Left renal pelvis (tissue), 4 donors: ENCODE measurements at regions not wholly inside any gene's neighbourhood (a gene's known extent, or its start where the extent isn't known, plus 50 kb on each side); places are given as distances from the start of the nearest gene placed in this dataset.
"Not testable (repeated sequence)": the region's sequence is repeated elsewhere in the genome, so short reads cannot be mapped to it uniquely, and the experiment has no call there.

ENCODE experiments used
- DNase-seq, 4 donors: peaks; one replicate each; pipeline ENCODE4 v3.0.0-alpha.2; 2013; ENCODE audit warnings: low read depth in 4 of 4, low spot score in 3 of 4

GRCh38 chr1:244155661-244156060, 104.6 kb downstream of the ZBTB18 start:
- DNase-seq = no peak

- DNase-seq = not testable (repeated sequence)
Measured at GRCh38 chr1:244156617-244157016, 105.5 kb downstream of the ZBTB18 start.

DNA sequence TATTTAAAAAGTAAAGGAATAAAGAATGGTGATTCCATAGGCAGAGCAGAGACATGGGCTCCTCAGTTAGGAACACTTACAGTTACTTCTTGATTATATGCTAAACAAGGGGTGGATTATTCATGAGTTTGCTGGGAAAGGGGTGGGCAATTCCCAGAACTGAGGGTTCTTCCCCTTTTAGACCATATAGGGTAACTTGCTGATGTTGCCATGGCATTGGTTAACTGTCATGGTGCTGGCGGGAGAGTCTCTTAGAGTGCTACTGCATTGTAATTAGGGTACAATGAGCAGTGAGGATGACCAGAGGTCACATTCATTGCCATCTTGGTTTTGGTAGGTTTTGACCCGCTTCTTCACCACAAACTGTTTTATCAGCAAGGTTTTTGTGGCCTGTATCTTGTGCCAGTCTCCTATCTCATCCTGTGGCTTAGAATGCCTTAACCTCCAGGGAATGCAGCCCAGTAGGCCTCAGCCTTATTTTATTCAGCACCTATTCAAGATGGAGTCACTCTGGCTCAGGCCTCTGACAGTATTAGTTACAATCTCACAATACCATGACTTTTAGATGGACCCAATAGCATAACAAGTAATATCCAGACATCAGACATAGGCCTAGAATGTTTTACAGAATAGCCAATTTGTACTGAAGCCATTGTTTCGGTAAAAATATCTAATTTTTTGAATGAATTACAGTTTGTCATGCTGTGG, 106.8 kb downstream of the ZBTB18 start:
- DNase-seq = no peak

GRCh38 chr1:244159646-244160045, 108.6 kb downstream of the ZBTB18 start:
- DNase-seq = no peak

GRCh38 chr1:244160455-244161235, 109.6 kb downstream of the ZBTB18 start:
- DNase-seq = no peak

- DNase-seq = no peak
Measured at GRCh38 chr1:244161236-244161510, 110.1 kb downstream of the ZBTB18 start.

- DNase-seq = no peak
Measured at GRCh38 chr1:244162786-244163530, 111.9 kb downstream of the ZBTB18 start.

- no peak for DNase-seq
Measured at GRCh38 chr1:244163861-244164510, 112.9 kb downstream of the ZBTB18 start.

DNA sequence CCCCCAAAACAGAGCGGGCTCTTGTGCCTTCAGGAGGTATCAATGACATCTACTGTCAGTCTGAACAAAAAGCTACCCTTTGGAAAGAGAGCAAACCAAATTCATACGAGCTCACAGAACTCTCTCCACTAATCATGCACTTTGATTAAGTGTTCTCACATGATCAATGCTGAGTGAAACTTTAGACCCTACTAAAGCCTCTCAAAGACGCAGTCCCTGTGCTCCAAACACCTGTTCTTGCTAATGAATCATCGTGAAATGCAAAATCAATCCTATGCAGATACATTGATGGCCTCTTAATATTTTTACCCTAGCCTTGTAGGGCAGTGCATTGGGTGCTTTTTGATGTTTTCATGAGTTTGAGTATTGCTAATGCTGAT, 113.4 kb downstream of the ZBTB18 start:
- DNase-seq = no peak

DNA sequence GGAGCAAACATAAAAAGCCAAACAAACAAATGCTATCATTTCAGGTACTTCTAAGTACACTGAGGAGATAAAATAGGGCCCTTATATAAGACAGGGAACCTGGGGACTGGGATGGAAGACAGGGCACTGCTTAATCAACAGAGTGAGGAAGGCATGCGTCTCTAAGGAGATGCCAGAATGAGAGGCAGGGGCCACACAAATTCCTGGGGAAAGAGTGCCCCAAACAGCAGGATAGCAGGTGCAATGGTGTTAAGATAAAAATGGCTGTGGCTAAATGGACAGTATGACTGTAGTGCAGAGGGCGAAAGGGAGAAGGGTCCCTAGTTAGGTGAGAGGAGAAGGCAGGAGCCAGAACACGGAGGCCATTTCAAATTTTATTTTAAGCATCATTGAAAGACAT, 113.9 kb downstream of the ZBTB18 start:
- DNase-seq = no peak

DNA sequence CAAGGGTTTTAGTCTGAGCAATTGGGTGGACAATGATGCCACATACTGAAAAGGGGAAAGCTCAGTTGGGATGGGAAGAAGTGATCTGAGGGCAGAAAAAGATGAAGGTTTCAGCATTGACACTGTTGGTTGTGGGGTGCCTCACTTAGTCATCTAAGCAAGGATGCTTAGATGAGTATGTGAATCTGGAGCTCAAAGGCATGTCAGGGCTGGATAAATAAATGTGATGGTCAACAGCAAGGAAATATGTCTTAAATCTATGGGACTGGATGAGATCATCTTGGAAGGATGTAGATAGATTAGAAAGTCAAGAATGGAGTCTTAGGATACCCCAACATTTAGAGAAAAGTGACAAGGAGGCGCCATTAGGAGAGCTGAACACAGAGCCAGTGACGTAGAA, 114.6 kb downstream of the ZBTB18 start:
- no peak for DNase-seq

DNA sequence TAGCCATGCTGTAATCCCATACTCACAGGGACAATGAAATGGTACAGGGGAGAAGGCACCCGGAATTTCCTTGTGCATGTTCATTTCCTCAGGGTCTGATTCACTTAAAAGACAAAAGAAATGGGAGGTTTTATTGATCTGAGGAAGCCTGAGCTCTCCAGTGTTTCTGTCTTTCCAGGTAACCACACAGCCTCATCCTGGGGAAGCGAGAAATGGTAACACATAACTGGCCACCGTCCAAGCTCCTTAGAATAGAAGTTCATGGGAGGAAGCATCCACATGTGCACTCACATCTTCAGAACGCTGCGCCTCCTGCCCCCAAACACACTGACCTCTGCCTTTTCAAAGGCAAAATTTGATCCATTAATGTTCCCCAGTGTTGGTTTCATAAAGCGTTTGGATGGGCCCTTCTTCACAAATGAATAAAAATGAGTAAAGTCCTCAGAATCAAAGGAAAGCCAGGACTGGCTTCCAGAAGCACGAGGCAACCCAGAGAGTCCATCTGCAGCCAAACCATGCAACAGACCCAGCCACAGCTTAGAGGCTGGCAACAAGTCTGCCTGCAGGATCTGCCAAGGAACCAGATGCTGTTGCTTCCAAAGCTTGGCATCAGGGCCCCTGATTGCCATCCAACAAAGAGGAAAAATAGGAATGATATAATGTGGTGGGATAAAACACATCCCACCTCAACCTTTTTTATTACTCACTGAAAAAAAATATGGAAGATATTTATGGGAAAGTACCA, 120.3 kb downstream of the ZBTB18 start:
- DNase-seq = no peak

GRCh38 chr1:244173240-244173639, 122.2 kb downstream of the ZBTB18 start:
- DNase-seq = no peak

GRCh38 chr1:244173769-244174168, 122.7 kb downstream of the ZBTB18 start:
- DNase-seq = no peak

DNA sequence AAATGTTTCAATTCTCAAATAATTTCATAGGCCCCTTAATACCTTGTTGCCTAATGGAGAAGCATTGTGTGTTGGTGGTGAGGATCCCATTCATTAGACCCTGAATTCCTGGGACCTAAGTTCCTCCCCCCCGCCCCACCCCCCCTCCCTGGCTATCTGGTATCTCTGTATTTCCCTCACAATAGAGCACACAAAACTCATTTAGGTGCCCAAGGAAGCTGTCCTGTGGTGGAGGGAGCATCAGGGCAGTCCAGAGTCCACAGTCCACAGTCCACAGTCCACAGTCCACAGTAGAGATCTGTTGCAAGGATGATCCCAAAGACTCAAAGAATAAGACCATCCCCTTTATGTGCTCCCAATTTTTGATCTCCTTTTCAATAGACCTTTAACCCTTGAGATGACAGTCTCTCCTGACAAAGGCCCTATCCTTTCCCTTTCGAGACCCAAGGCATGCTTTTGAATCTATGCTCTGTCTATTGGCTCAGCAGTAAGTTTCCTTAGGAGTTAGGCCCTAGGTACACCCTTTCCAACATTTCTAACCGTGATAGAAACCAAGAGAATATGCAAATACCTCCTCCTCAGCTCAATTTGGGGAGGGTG, 123.9 kb downstream of the ZBTB18 start:
- no peak for DNase-seq

DNA sequence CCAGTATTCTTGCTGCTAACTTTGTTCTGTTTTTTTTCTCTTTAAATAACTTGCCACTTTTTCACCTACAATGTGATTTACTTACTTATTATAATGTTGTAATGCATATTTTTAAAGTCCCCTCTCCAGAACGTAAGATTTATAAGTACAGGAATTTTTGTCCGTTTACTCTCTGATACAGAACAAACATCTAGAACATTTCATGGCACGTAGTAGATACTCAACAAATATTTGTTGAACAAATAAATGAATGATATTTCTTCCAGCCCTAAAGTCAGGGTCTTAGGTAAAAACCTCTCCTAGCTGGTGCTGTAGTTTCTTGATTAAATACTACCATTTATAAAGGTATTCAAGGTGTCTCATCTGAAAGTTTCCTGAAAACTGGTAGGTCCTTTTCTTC, 125.1 kb downstream of the ZBTB18 start:
- DNase-seq = no peak

DNA sequence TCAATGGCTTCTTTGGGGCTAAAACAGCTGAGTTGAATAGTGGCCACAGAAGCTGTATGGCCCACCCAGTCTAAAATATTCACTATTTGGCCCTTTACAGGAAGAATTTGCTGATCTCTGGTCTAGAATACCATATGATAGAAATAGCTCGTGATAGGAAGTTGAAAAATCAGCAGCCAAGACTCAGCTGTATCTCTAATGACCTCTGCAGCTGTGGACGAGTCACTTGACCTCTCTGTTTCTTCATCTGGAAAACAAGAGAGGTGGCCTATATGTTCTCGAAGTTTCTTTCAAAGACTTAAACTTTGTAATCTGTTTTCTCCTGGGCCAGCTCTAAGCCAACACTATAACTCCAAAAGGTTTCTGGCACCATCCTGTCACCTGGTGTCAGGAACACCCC, 129.2 kb downstream of the ZBTB18 start:
- no peak for DNase-seq

GRCh38 chr1:244181867-244182266, 130.8 kb downstream of the ZBTB18 start:
- DNase-seq = no peak

DNA sequence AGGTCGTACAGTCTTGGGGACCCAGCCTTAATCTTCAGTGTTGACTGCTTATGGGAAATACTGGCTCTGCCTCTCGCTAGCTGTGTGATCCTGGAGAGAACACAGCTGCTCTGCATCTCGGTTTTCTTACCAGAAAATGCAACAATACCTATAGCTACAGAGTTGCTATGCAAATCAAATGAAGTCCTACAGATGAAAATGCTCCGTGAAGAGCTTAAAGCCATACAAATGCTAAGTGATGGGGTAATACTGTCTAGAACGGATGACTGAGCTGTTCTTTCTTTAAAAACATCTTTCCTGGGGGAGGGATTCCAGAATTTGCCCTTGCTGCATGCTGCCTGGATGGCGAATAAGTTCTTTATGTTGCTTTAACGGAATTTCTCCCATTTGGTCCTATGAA, 132.0 kb downstream of the ZBTB18 start:
- DNase-seq = no peak

DNA sequence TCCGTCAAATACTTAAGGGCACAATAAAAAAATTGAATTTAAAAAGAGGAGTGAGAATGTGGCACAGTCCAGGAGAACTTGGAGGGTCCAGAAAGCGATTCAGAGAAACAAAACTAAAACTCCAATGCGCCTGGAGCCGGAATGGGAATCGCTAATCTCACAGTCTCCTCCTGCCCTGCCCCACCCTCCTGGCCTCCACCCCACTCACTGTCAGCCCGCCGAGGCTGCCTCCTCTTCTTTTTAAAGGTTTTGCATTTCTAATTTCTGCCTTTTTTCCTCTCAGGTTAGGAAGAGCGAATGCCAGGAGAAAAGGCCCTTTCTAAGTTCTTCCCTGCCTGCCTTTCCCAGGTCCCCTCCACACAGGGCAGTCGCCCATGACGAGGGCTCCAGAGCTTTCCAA, 135.3 kb downstream of the ZBTB18 start:
- no peak for DNase-seq
